ENCODE measurements at regions not wholly inside any gene's neighbourhood (a gene's known extent, or its start where the extent isn't known, plus 50 kb on each side); places are given as distances from the start of the nearest gene placed in this dataset.
"Not testable (repeated sequence)": the region's sequence is repeated elsewhere in the genome, so short reads cannot be mapped to it uniquely, and the experiment has no call there.

- DNase-seq = no peak
Observed at GRCh38 chr1:213602796-213603486, 384.8 kb upstream of the PROX1 start.

- no peak for DNase-seq
Observed at GRCh38 chr1:213604477-213604876, 383.3 kb upstream of the PROX1 start.

- no peak for DNase-seq
Observed at GRCh38 chr1:213605732-213606131, 382.0 kb upstream of the PROX1 start.

GRCh38 chr1:213606252-213606820 lies 381.4 kb upstream of the PROX1 start:
- no peak for DNase-seq

- DNase-seq = no peak
Observed at GRCh38 chr1:213613549-213613948, 374.2 kb upstream of the PROX1 start.

- DNase-seq = no peak
Observed at GRCh38 chr1:213615226-213615916, 372.4 kb upstream of the PROX1 start.

GRCh38 chr1:213617133-213617532 lies 370.6 kb upstream of the PROX1 start:
- no peak for DNase-seq

GRCh38 chr1:213618094-213618493 lies 369.7 kb upstream of the PROX1 start:
- no peak for DNase-seq

GRCh38 chr1:213619026-213619425 lies 368.7 kb upstream of the PROX1 start:
- no peak for DNase-seq

GRCh38 chr1:213621077-213621476 lies 366.7 kb upstream of the PROX1 start:
- no peak for DNase-seq

GRCh38 chr1:213622365-213623063 lies 365.3 kb upstream of the PROX1 start:
- DNase-seq = no peak

- no peak for DNase-seq
Observed at GRCh38 chr1:213623064-213623581, 364.6 kb upstream of the PROX1 start.

GRCh38 chr1:213623862-213624261 lies 363.9 kb upstream of the PROX1 start:
- no peak for DNase-seq

- DNase-seq = not testable (repeated sequence)
Observed at GRCh38 chr1:213636778-213637177, 351.0 kb upstream of the PROX1 start.

GRCh38 chr1:213641312-213641711 lies 346.5 kb upstream of the PROX1 start:
- no peak for DNase-seq

- no peak for DNase-seq
Observed at GRCh38 chr1:213643360-213643759, 344.4 kb upstream of the PROX1 start.

- no peak for DNase-seq
Observed at GRCh38 chr1:213647864-213648650, 339.7 kb upstream of the PROX1 start.

GRCh38 chr1:213649373-213649772 lies 338.4 kb upstream of the PROX1 start:
- DNase-seq = no peak

GRCh38 chr1:213650603-213651002 lies 337.2 kb upstream of the PROX1 start:
- no peak for DNase-seq

GRCh38 chr1:213651077-213651476 lies 336.7 kb upstream of the PROX1 start:
- no peak for DNase-seq

- DNase-seq = no peak
Observed at GRCh38 chr1:213652109-213652508, 335.7 kb upstream of the PROX1 start.

- DNase-seq = no peak
Observed at GRCh38 chr1:213656039-213656438, 331.7 kb upstream of the PROX1 start.

- DNase-seq = no peak
Observed at GRCh38 chr1:213656503-213656902, 331.3 kb upstream of the PROX1 start.
